SK-N-MC (cell line): ENCODE measurements at regions not wholly inside any gene's neighbourhood (a gene's known extent, or its start where the extent isn't known, plus 50 kb on each side); places are given as distances from the start of the nearest gene placed in this dataset.

Experiments used
- DNase-seq: peaks from one replicate; pipeline ENCODE4 v3.0.0-alpha.2; 2011; ENCODE audit warnings: low read depth, low spot score
- H3K27ac ChIP-seq: fragments of 200-600 bp; sonication (generic); 2 replicates; pipeline ENCODE4 v1.5.1; 2016; ENCODE audit warnings: mixed run types
- H3K36me3 ChIP-seq: fragments of 200-600 bp; sonication (generic); 2 replicates; pipeline ENCODE4 v1.6.1; 2017; ENCODE audit warnings: antibody characterized with exemption, low read length, mixed read lengths; ENCODE audit not compliant: insufficient read depth
- H3K4me3 ChIP-seq: fragments of 200-600 bp; sonication (generic); 2 replicates; pipeline ENCODE4 v1.5.1; 2016
- H3K9ac ChIP-seq: fragments of 200-600 bp; sonication (generic); 2 replicates; pipeline ENCODE4 v1.8.0; 2017; ENCODE audit warnings: mixed run types, mixed read lengths; ENCODE audit not compliant: insufficient read length
- H3K9me3 ChIP-seq: fragments of 200-600 bp; sonication (generic); 2 replicates; pipeline ENCODE4 v1.6.1; 2017; ENCODE audit warnings: low read depth, mild to moderate bottlenecking, antibody characterized with exemption, low read length, moderate library complexity, mixed read lengths
- EZH2 ChIP-seq: fragments of 200-600 bp; sonication (generic); IDR thresholded peaks from one replicate; pipeline ENCODE4 v1.6.1; 2017; ENCODE audit warnings: antibody characterized with exemption
- FOXP2 ChIP-seq: optimal IDR thresholded peaks from 2 replicates; pipeline ENCODE3; 2011; ENCODE audit warnings: mild to moderate bottlenecking, moderate library complexity; ENCODE audit not compliant: insufficient read depth; ENCODE audit errors: extremely low read length, control extremely low read depth
- POLR2AphosphoS5 ChIP-seq: IDR thresholded peaks from 2 replicates; pipeline ENCODE4 v1.6.1; 2012; ENCODE audit warnings: mild to moderate bottlenecking, low read depth, low read length, borderline replicate concordance

DNA sequence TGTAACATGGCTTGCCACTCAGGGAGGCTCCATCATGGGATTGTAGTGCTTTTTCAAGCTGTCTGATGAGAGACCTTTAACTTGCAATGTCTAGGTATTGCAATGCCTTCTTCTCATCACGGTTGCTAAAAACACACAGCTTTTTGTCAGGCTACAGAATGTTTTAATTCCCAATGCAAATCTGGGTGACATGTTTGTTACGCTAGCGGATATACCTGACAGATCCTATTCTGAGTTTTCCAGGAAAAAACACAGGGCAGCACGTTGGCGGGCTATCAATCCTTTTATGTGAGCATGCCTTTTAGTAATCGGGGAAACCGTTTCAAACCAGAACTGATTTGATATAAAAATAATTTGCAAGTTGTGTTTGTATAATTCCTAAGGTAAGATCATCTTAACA is 577.2 kb upstream of the MAP3K7 start:
- Histone ChIP-seq H3K36me3 (no peaks in the 10 kb centered on the region), H3K9me3 (no peaks in the 10 kb centered on the region), H3K9ac (no peak overlapping the region), H3K27ac (no peak overlapping the region), H3K4me3 (no peak overlapping the region)
- TF ChIP-seq EZH2: no peak
- TF ChIP-seq POLR2AphosphoS5: no peak
- TF ChIP-seq FOXP2: no peak
- DNase-seq: no peak

- Histone ChIP-seq H3K36me3 (no peaks in the 10 kb centered on the region), H3K27ac (no peak overlapping the region), H3K4me3 (no peak overlapping the region), H3K9me3 (no peaks in the 10 kb centered on the region), H3K9ac (no peak overlapping the region)
- no peak for DNase-seq
- no peak for TF ChIP-seq FOXP2
- TF ChIP-seq EZH2: no peak
- TF ChIP-seq POLR2AphosphoS5: no peak
Measured at GRCh38 chr6:91161246-91161645, 574.4 kb upstream of the MAP3K7 start.

GRCh38 chr6:91155129-91155785 is 568.4 kb upstream of the MAP3K7 start:
- TF ChIP-seq POLR2AphosphoS5 (no peak), EZH2 (no peak), FOXP2 (no peak)
- Histone ChIP-seq H3K27ac (no peak overlapping the region), H3K4me3 (no peak overlapping the region), H3K36me3 (no peaks in the 10 kb centered on the region), H3K9ac (no peak overlapping the region), H3K9me3 (no peaks in the 10 kb centered on the region)
- no peak for DNase-seq

DNA sequence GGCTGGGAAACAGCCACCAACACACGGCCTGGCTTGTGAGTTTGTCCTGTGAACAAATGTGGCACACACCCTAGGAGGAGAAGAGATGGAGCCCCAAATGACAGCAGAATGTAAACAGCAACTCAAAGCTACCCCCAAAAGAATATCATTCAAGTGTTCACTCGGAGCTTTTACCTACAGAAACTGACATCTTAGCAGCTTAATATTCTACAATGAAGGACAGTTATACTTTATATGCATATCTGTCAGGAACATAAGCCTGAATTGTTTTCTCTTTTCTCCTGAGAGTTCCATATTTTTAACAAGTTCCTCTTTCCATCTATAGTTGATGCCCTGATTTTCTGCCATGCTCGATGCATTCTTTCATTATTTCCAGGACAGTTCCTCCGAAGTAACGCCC is 566.0 kb upstream of the MAP3K7 start:
- no peaks in the 10 kb centered on the region for H3K9me3 ChIP-seq

GRCh38 chr6:91149956-91150705 is 563.3 kb upstream of the MAP3K7 start:
- peak; percentile 89 for DNase-seq
- TF ChIP-seq POLR2AphosphoS5: no peak; the same call in 1 of the 2 replicates
- peak; percentile 47 for TF ChIP-seq FOXP2
- Histone ChIP-seq H3K9me3 (no peaks in the 10 kb centered on the region), H3K27ac (peak overlapping the region; percentile 97), H3K4me3 (peak overlapping the region; percentile 70), H3K9ac (peak overlapping the region; percentile 46), H3K36me3 (no peaks in the 10 kb centered on the region)

More for the DNA sequence above, 566.0 kb upstream of the MAP3K7 start:
- Histone ChIP-seq H3K27ac (no peak overlapping the region), H3K36me3 (no peaks in the 10 kb centered on the region), H3K4me3 (no peak overlapping the region), H3K9ac (no peak overlapping the region)
- TF ChIP-seq POLR2AphosphoS5: no peak
- no peak for TF ChIP-seq FOXP2
- TF ChIP-seq EZH2: no peak
- no peak for DNase-seq

DNA sequence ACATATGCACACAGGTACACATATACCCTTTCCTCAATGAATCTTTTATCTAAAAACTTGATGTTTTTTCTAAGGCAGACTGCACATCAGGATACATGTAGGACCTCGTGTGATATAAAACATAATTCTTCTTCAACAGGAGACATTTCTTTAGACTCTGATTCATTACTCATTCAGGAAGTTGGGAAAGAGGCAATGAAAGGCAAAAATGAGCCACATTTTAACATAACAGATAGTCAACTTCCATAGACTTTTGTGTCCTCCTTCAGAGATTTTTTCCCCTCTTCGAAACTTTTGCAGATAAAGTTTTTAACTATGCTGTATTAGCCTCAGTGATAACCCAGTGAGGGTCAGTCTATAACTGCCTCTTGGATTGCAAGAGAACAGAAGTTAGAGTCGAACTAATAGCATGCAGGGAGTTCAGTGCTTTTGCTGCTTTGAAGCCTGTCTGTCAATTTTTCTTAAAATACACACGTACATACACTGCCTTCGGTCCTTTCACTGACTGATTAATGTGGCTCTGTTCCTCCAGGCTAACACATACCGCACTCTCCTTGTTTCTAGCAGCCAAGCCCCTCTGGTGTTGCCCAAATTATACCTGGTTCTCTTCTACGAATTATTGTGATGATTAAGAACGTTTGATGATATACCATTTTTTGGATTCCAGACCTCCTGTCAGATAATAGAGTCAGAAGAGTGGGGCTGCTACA is 562.5 kb upstream of the MAP3K7 start:
- no peak for DNase-seq
- Histone ChIP-seq H3K36me3 (no peaks in the 10 kb centered on the region), H3K4me3 (peak overlapping the region; percentile 70), H3K9me3 (no peaks in the 10 kb centered on the region), H3K27ac (peak overlapping the region; percentile 97), H3K9ac (peak overlapping the region; percentile 46)
- no peak for TF ChIP-seq EZH2
- TF ChIP-seq FOXP2: no peak
- no peak; the same call in 1 of the 2 replicates for TF ChIP-seq POLR2AphosphoS5

DNA sequence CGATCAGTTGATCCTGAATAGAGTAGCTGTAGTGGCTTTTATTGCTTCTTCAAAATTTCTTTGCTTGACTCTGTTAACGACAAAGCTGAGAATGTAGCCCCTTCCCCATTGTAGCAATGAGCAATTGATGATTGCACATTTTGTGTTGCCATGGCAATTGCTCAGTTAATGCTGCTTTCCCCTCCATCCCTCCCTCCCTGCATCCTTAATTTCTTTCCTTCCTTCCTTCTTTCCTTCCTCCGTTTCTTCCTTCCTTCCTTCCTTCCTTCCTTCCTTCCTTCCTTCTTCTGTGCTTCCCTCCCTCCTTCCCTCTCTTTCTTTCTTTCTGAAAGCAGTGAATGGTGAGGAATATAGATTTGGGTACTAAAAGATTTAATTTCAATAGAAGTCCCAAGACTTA is 557.3 kb upstream of the MAP3K7 start:
- Histone ChIP-seq H3K36me3 (no peaks in the 10 kb centered on the region), H3K9me3 (no peaks in the 10 kb centered on the region), H3K9ac (no peak overlapping the region), H3K27ac (peak overlapping the region; percentile 92), H3K4me3 (no peak overlapping the region; the same call in 1 of the 2 replicates)
- TF ChIP-seq EZH2 (no peak), POLR2AphosphoS5 (peak; percentile 67; the same call in 1 of the 2 replicates)
- peak; percentile 79 for DNase-seq

DNA sequence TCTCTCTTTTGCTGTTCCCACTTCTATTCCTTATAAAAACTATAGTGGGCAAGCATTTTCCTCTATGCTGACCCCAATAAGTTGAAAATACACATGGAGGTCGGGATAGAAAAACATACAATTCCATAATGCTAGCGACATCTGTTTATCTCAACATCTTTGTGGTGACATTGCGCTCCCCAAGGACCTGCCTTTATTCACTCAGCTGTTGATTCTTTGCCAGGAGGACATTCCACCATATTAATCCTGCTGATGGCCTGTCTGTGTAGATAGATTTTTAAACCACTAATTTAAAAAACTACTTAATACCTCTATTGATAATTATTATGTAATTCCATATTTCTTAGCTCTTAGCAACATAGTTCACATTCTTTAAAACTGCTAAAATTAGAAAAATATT is 555.3 kb upstream of the MAP3K7 start:
- DNase-seq: no peak
- no peaks in the 10 kb centered on the region for H3K9me3 ChIP-seq

DNA sequence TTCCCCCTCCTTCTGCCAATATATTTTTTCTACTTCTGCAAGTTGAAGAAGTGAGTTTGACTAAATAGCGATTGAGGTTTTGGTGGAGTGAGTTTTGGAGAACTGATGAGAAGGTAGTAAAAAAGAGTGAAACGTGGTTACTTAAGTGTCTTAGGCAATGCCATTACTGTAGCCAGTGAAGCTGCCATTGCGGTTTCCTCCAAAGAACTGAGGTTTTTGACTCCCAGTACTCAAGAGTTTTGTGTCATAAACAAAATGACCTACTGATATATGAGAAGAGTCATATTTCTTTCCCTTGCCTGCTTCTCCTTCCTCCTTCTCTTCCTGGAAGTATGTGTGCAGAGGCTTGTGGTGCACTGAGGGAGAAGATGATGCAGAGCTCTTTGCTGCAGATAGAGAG is 554.5 kb upstream of the MAP3K7 start:
- DNase-seq: no peak
- Histone ChIP-seq H3K4me3 (no peak overlapping the region), H3K27ac (peak overlapping the region; percentile 51), H3K9me3 (no peaks in the 10 kb centered on the region), H3K9ac (no peak overlapping the region), H3K36me3 (no peaks in the 10 kb centered on the region)
- TF ChIP-seq FOXP2 (no peak), EZH2 (no peak), POLR2AphosphoS5 (peak; percentile 35; the same call in 1 of the 2 replicates)

More for the DNA sequence above, 555.3 kb upstream of the MAP3K7 start:
- Histone ChIP-seq H3K4me3 (no peak overlapping the region), H3K9ac (no peak overlapping the region), H3K27ac (0 out of 2 replicates have a peak overlapping the region, but pooled peaks have one; percentile 51), H3K36me3 (no peaks in the 10 kb centered on the region)
- TF ChIP-seq EZH2 (no peak), FOXP2 (no peak), POLR2AphosphoS5 (no peak)
